Pancreas (tissue), 10 donors: ENCODE measurements at regions not wholly inside any gene's neighbourhood (a gene's known extent, or its start where the extent isn't known, plus 50 kb on each side); places are given as distances from the start of the nearest gene placed in this dataset.
A peak's percentile ranks its signal among the peaks of the same experiment; 100 is the strongest.

ENCODE experiments used
- ATAC-seq, 4 donors: fragments of 200-7000 bp; cut with Tn5 transposase; one replicate each; pipeline versions ENCODE4 v1.8.0 to v1.9.1; 2020; ENCODE audit warnings: mild to moderate bottlenecking in 4 of 4, moderate library complexity in 4 of 4
- DNase-seq, 6 donors: peaks; one replicate each; pipeline ENCODE4 v3.0.0-alpha.2; 2020
- FAIRE-seq: peaks from 2 replicates; lab custom pipeline; 2012; peaks lifted over from hg19 to GRCh38; lab: Jason Lieb, UNC
- H3K27ac ChIP-seq, 4 donors: fragments of 200-600 bp; sonication (generic); 1 replicate in 3 of 4; 2 replicates in 1 of 4; pipeline versions ENCODE4 v1.5.0 to v1.8.0; 2020
- H3K27me3 ChIP-seq, 4 donors: fragments of 200-600 bp; one replicate each; pipeline ENCODE4 v1.8.0; 2021
- H3K36me3 ChIP-seq, 3 donors: fragments of 200-600 bp; sonication (generic) in 1 of 3; one replicate each; pipeline versions ENCODE4 v1.5.0 to v1.8.0; 2020 to 2021
- H3K4me1 ChIP-seq, 3 donors: fragments of 200-600 bp; one replicate each; pipeline ENCODE4 v1.8.0; 2021
- H3K4me3 ChIP-seq, 4 donors: fragments of 200-600 bp; sonication (generic) in 2 of 4; one replicate each; pipeline versions ENCODE4 v1.5.0 to v1.8.0; 2020 to 2021
- H3K9me3 ChIP-seq, 4 donors: fragments of 200-600 bp; one replicate each; pipeline ENCODE4 v1.8.0; 2021
- CTCF ChIP-seq, 4 donors: fragments of 200-600 bp; sonication (generic) in 3 of 4; IDR thresholded peaks; one replicate each; pipeline versions ENCODE4 v1.5.0 to v1.8.0; 2021; ENCODE audit warnings: antibody characterized with exemption in 4 of 4
- WGBS, 2 donors: extraction: QIAGEN DNeasy Blood & Tissue Kit; methylation state at CpG; one replicate each; pipeline ENCODE4 v1.1.7; 2013; 5-methylcytosine and 5-hydroxymethylcytosine counted together
- intact Hi-C, 3 donors: fragments of 100-400 bp; cut with DNase I; formaldehyde crosslinking; loops; one replicate each; pipeline versions ENCODE4 v1.11.1 to v1.14.2; 2022
- donor health status: healthy with polysubstance abuse.
- donor health status: DM: no; HTN: no; CAD: no; lungs with moderate emphysema.
- donor health status: DM: no; HTN: no; CAD: no.
- donor health status: control.
- donor health status: control.
- donor health status: Bipolar disorder and iron deficiency.
- donor health status: DM: yes; HTN: yes; CAD: no.
- donor health status: DM: no; HTN: no; CAD: no.
- donor health status: DM: no; HTN: no; CAD: no.
- donor health status: DM: yes; HTN: yes; CAD: no.

GRCh38 chr18:22296304-22296703, 121.4 kb downstream of the CTAGE1 start:
- no peak for FAIRE-seq
- TF ChIP-seq CTCF (IDR thresholded peaks at IDR 0.05) = no peak

GRCh38 chr18:22293417-22293816, 124.0 kb downstream of the GATA6 start:
- intact Hi-C loops = no loop called here
- Histone ChIP-seq H3K4me3 (no peak overlapping the region), H3K36me3 (no peaks in the 10 kb centered on the region), H3K9me3 (peaks cover 0 to 6% (median 0%) of the 10 kb centered on the region in 4 donors), H3K4me1 (no peaks in the 10 kb centered on the region), H3K27me3 (no peaks in the 10 kb centered on the region), H3K27ac (no peak overlapping the region)
- no peak for TF ChIP-seq CTCF (IDR thresholded peaks at IDR 0.05)
- FAIRE-seq (no peak), DNase-seq (peak in 1 of 6 donors; percentile 25), ATAC-seq (peak in 3 of 4 donors; percentile 44 to 76 (median 45))
- WGBS, 2 donors = 4 to 9% methylated on average over 1 of the region's 1 CpG

More at GRCh38 chr18:22296304-22296703, 121.4 kb downstream of the CTAGE1 start:
- intact Hi-C loops = no loop called here
- H3K4me3 ChIP-seq = no peak overlapping the region
- H3K4me1 ChIP-seq = no peaks in the 10 kb centered on the region
- H3K27ac ChIP-seq = no peak overlapping the region
- no peaks in the 10 kb centered on the region for H3K36me3 ChIP-seq
- no peaks in the 10 kb centered on the region for H3K27me3 ChIP-seq
- 74 to 89% methylated on average over 3 of the region's 3 CpGs for WGBS, 2 donors
- DNase-seq (no peak), ATAC-seq (no peak)
- no peaks in the 10 kb centered on the region for H3K9me3 ChIP-seq

- intact Hi-C loops = no loop called here
- Histone ChIP-seq H3K4me1 (no peaks in the 10 kb centered on the region), H3K27me3 (no peaks in the 10 kb centered on the region), H3K9me3 (peaks cover 0 to 6% (median 0%) of the 10 kb centered on the region in 4 donors), H3K4me3 (no peak overlapping the region), H3K36me3 (no peaks in the 10 kb centered on the region), H3K27ac (no peak overlapping the region)
- ATAC-seq = no peak
- TF ChIP-seq CTCF (IDR thresholded peaks at IDR 0.05) = no peak
- WGBS, 2 donors = 93 to 97% methylated on average over 1 of the region's 1 CpG
- no peak for DNase-seq
- FAIRE-seq = no peak
Observed at GRCh38 chr18:22290004-22290403, 120.6 kb downstream of the GATA6 start.

- FAIRE-seq (no peak), ATAC-seq (peak; percentile 74 to 88 (median 85)), DNase-seq (peak in 4 of 6 donors; percentile 37 to 57 (median 52))
- Histone ChIP-seq H3K36me3 (no peaks in the 10 kb centered on the region), H3K4me3 (peak overlapping the region in 1 of 4 donors; percentile 6), H3K4me1 (no peaks in the 10 kb centered on the region), H3K9me3 (peaks cover 0 to 6% (median 0%) of the 10 kb centered on the region in 4 donors), H3K27me3 (no peaks in the 10 kb centered on the region), H3K27ac (peak overlapping the region in 2 of 4 donors; percentile 14 to 43)
- TF ChIP-seq CTCF (IDR thresholded peaks at IDR 0.05) = no peak
- intact Hi-C loops = no loop called here
- 3 to 6% methylated on average over 5 of the region's 5 CpGs for WGBS, 2 donors
Observed at GRCh38 chr18:22286585-22286984, 117.2 kb downstream of the GATA6 start.

- Histone ChIP-seq H3K4me3 (no peak overlapping the region), H3K27me3 (no peaks in the 10 kb centered on the region), H3K36me3 (no peaks in the 10 kb centered on the region), H3K9me3 (no peaks in the 10 kb centered on the region), H3K4me1 (no peaks in the 10 kb centered on the region), H3K27ac (peak overlapping the region in 1 of 4 donors; percentile 14)
- no peak for DNase-seq
- ATAC-seq = no peak
- no peak for TF ChIP-seq CTCF (IDR thresholded peaks at IDR 0.05)
- intact Hi-C loops = no loop called here
- FAIRE-seq = no peak
- WGBS, 2 donors = 50 to 67% methylated on average over 3 of the region's 3 CpGs
Observed at GRCh38 chr18:22285361-22286140, 116.2 kb downstream of the GATA6 start.
